ENCODE measurements at regions not wholly inside any gene's neighbourhood (a gene's known extent, or its start where the extent isn't known, plus 50 kb on each side); places are given as distances from the start of the nearest gene placed in this dataset.
"Not testable (repeated sequence)": the region's sequence is repeated elsewhere in the genome, so short reads cannot be mapped to it uniquely, and the experiment has no call there.

DNA sequence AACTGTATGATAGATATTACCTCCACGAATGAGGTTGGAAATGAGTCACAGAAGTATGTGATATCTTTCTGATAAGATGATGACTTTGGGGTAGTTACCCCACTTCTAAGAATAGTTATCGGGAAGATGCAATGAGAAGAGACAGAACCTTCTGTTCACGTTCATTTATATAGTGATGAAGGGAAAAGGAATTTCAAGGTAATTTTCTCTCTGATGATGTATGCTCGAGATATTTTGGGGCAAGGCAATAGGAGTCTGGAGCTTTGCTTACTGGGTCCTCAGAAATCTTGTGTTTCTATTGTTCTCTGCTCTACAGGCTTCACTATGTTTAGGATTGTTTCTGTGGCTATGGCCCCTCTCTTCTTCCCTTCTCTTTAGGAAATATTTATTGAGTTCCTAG is 1389.6 kb downstream of the CDH8 start:
- DNase-seq, result no peak

DNA sequence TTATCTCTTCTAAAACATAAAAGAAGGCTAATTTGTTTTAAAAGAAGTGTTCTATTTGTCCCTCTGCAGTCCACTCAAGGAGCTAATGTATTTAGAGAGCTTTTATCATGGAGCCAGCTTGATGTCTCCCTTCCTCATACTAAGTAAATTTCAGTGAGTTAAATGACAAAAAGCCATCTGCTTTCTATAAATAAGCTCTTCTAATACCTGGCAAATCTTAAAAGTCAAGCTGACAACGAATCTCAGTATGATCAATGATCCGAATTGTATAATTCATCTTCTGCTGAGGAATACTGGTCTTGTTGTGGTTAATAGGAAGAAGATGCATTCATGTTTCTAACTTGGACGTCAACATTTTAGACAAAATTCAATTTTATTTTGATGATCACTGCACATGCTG is 1390.7 kb downstream of the CDH8 start:
- DNase-seq, result no peak

DNA sequence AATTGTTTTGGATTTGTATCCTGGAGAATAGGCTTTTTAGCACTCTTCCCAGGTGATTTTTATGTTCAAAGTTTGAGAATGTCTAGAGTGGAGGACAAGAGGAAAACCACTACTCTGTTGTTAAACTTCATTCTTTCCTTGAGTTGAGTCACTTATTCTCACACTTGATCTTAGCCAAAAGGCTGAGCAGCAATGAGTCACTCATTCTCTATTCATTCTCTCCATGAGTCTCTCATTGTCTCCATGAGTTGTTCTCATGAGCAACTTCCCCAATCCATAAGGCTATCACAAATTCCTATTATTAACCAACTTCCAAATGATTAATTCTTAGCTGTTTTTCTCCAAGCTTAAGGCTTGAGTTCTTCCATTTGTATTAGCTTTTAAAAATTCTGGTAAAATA is 1393.3 kb downstream of the CDH8 start:
- no peak for DNase-seq

GRCh38 chr16:60641067-60641665 is 1395.1 kb downstream of the CDH8 start:
- no peak for DNase-seq

- DNase-seq, result no peak
Observed at GRCh38 chr16:60640038-60640437, 1396.2 kb downstream of the CDH8 start.

- not testable (repeated sequence) for DNase-seq
Observed at GRCh38 chr16:60636636-60637035, 1399.6 kb downstream of the CDH8 start.

GRCh38 chr16:60636117-60636516 is 1400.1 kb downstream of the CDH8 start:
- no peak for DNase-seq

DNA sequence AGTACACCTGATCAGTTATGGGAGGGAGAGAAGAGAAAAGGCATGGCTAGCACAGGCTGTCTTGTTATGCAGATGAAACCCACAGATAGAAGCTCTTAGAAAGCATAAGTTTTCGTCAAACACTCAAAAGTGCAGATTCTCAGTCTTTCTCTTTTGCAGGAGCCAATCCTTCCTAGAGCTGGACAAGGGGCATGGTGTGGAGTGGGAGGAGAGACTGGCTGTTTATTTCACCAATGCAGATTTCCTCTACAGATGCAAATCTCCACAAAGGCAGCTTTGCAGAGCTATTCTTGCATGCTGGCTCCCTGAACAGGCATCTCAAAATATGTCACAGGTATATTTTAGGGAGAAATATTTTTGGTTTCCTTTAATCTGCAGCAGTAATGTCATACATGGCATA is 1400.7 kb downstream of the CDH8 start:
- DNase-seq, result no peak

DNA sequence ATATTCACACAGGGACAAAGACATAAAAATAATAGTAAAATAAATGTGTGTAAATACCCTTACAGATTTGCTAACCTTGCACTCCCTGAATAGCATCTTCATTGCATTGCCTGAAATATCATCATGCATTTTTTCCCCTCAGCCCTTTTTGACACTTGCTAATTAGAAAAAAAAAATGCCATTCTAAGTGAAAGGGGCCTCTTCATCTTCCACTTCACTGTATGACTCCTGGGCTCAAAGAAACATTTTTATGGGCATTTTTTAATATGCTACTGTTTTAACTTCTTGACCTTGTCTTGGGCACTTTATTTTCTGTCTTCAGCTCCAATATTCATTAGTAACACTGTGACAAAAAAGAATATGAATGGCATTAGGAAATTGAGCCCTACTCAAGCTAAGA is 1424.4 kb downstream of the CDH8 start:
- DNase-seq, result no peak

DNA sequence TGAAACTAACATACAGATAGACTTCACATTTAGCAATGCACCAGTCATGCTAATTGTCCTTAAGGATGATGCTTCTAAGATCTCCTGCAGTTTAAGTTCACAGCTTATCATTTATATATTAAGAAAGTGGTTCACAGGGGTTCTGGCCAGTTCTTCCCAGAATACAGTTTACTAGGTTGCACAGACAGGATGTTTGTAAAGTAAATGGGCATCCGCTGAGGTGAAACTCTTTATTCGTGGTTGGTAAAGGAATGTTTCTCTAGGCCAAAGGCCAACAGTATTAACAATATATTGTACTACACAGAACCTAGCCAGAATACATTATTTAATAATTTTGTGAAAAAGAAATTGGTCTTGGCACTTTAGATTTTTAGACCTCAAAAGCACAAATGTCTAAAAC is 1427.3 kb downstream of the CDH8 start:
- DNase-seq, result no peak

DNA sequence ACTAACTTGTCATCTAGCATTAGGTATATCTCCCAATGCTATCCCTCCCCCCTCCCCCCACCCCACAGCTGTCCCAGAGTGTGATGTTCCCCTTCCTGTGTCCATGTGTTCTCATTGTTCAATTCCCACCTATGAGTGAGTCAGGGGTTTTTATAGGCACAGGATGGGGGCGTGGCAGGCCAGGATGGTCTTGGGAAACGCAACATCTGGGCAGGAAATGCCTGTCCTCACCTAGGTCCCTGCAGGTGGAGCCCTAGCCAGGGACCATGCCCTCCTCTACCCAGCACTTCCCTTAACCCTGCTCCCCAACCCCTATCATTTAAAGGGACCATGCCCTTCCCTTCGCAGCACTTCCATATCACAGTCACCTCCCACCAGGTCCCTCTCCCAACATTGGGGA is 1430.6 kb downstream of the CDH8 start:
- DNase-seq, result not testable (repeated sequence)

GRCh38 chr16:60605176-60605575 is 1431.1 kb downstream of the CDH8 start:
- DNase-seq, result no peak

DNA sequence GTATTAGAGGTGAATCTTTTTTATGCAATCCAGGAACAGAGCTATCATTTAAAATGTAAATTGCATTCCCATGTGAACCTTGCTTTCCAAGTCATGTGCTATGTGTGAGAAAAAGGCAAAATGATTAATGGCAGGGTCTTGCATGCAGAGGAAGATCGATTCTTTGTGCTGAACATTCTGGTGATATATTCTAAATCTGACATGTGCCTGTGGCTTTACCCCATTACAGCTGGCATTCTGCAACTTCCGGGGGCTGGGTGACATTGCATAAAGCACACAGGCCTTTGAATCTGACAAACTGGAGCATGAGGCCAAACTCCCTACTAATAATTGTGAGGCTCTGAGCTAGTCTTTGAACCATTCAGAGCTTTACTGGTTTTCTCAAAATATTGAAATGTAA is 1449.7 kb downstream of the CDH8 start:
- no peak for DNase-seq

DNA sequence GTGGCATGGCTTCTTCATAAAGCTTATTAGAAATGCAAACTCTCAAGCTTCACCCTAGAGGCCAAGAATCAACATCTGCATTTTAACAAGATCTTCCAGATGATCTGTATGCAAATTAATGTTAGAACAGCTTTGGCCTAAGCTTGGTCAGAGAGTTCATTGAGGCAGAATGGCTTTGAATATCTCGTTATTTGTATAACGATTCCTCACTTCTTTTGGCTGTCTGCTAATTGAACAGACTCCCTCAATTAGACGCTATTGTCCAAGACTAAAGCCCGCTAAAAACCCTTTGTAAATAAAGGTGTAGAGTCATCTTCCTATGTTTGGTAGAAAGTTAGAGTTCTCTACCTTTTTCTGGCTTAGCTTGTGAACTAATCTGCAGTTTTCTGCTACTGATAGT is 1453.7 kb downstream of the CDH8 start:
- no peak for DNase-seq

DNA sequence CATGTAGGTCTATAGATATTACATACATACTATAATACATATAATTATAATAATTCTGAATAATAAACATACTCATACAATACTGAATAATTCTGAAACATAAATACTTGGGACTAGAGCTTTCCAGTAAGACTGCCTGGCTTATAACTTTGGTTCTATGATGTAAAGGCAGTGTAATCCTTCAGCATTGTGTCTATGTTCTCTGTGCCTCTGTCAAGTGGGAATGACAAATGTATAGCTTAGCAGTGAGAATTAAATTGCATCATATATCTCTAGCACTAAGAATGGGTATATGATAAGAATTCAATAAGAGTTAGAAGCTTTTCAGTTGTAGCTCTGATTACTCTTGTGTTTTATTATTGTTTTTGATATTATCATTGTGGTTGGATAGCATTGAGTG is 1469.3 kb downstream of the CDH8 start:
- no peak for DNase-seq

DNA sequence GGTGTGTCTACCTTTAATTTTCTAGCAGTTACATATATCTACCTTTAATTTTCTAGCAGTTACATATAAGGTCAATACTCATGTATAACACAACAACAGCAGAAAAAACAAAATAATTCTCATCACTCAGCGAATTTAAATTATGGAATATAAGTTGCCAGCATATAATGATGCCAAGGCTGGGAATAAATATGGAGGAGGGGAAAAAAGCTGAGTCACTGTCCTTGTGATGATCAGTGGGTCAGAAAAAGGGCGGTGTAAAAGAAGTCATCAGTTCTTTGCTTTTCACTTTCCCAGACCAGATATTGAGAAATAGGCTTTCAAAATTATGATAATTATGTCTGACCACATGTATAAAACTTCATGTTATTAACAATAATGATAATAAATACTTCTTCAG is 1471.7 kb downstream of the CDH8 start:
- no peak for DNase-seq

DNA sequence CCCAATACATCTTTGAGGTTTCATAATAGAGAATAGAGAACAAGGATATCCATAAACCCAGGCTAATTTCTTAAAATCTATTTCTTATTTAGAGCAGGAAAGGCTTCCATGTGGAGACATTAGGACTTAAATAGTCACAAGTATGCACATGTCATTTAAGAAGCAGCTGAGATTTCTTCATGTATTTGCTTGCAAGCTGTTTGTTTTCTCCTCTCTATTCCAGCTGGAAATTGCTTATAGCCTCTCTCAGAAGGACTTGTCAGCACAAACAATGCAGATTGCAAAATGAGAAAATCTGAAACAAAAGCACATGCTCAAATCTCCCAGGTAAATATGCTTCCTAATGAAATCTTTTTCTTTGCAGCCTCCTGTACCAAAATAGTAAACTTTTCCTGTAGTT is 1473.1 kb downstream of the CDH8 start:
- no peak for DNase-seq

GRCh38 chr16:60558936-60559335 is 1477.3 kb downstream of the CDH8 start:
- no peak for DNase-seq

GRCh38 chr16:60553090-60553757 is 1483.0 kb downstream of the CDH8 start:
- DNase-seq, result no peak

GRCh38 chr16:60541535-60541934 is 1494.7 kb downstream of the CDH8 start:
- no peak for DNase-seq

- DNase-seq, result no peak
Observed at GRCh38 chr16:60510941-60511340, 1525.3 kb downstream of the CDH8 start.

DNA sequence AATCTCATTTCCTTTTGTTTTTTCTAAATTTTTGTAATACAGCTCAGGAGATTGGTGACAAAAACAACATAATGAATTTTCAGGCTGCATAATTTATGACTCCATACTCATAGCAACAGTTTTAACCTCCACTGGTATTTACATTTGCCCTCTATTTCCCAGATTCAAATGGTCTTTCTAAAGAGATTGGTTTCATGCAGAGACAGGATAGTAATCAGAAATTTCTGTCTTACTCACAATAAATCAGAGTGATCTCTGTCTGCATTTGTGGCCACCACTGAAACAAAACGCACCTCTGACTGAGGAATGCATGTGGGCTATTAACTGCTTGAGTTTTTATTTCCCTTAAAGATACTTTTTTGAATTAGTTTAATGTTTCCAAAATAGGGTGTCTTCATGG is 1526.0 kb downstream of the CDH8 start:
- no peak for DNase-seq

DNA sequence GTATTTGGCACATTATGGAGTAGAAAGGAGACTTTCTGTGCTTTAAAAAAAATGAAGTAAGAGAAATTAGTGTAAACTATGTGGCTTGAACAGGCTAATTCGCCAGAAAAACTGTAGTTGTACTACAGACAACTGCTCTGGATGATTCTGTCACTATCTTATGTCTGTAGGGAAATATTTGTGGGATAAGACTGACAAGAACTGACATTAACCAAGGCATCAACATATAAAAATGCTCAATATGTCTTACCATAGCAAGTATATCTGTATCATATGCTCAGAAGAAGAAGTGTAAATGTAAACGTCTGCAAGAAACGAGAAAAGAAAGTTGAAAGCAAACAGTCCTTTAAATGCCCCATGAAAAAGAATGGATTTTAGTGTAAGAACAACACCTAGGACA is 1545.0 kb downstream of the CDH8 start:
- no peak for DNase-seq

DNA sequence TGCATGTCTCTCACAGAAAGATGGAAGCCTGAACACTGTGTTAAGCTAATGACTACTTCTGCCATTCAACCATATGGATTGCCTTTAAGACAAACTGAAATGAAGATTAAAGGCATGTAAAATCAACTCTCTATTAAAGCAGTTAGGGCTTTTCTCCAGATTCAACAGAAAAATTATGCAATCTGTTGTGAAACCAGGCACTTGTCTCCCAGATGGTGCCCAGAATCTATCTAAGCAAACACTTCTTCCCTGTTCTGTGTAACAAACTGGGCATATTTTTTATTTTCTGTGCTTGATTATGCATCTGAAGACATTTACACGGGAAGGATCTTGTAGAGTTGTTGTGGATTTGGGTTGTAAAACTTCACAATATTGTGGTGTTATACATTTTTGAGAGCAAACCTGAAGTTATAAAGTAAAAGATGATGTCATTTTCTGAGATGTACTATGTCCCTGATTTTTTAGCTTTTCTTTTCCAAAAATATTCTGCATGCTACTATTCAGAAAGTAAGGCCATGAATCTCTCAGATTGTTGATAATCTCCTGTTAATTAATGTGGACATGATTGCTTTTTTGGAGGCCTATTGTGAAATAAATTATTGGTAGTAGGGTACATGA is 1550.3 kb downstream of the CDH8 start:
- DNase-seq, result no peak

DNA sequence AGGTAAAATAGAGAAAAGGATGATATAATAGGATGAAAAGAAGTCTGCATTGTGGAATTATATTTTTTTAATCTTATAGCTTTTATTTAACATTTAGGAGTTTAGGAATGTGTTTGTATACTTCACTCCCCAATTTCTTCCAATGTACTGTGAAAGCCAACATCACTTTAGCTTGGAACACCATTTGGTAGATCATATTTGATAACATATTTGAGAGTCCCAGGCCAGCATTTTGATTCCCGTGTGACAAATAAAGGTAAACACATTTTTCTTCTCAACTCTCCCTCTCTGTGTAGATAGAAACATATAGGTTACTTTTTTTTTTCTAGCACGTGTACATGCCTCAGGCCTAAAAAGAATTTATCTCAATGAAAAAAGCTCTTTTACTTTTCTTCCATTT is 1551.3 kb downstream of the CDH8 start:
- no peak for DNase-seq
